ENCODE measurements at regions not wholly inside any gene's neighbourhood (a gene's known extent, or its start where the extent isn't known, plus 50 kb on each side); places are given as distances from the start of the nearest gene placed in this dataset.

- H2AFZ ChIP-seq (ENCODE audit: low read length): no peak overlapping the region
- H3K9me2 ChIP-seq (replicated peaks; ENCODE audit: low read depth, low read length): no peaks in the 10 kb centered on the region
- no peak overlapping the region for H3K4me2 ChIP-seq (ENCODE audit: low read depth, low read length, poor library complexity, severe bottlenecking)
- TF ChIP-seq CTCF (conservative IDR thresholded peaks at IDR 0.05; ENCODE audit: low read length) (no peak), EZH2phosphoT487 (IDR thresholded peaks at IDR 0.05; ENCODE audit: borderline replicate concordance) (no peak)
- H3K4me3 ChIP-seq (ENCODE audit: low read length, poor library complexity, severe bottlenecking): no peak overlapping the region
- H3K4me1 ChIP-seq (ENCODE audit: insufficient read depth, low read length, poor library complexity, severe bottlenecking): peaks cover 3% of the 10 kb centered on the region
- no peaks in the 10 kb centered on the region for H3F3A ChIP-seq (ENCODE audit: low read depth)
- no peak overlapping the region for H3K9ac ChIP-seq (ENCODE audit: low read depth, low read length, poor library complexity, severe bottlenecking)
- H3K9me3 ChIP-seq (ENCODE audit: insufficient read depth, low read depth, low read length): no peaks in the 10 kb centered on the region
- no peaks in the 10 kb centered on the region for H3K27me3 ChIP-seq (ENCODE audit: insufficient read depth, low read length, poor library complexity, severe bottlenecking)
- H4K20me1 ChIP-seq (ENCODE audit: insufficient read depth, low read length, poor library complexity, severe bottlenecking): no peaks in the 10 kb centered on the region
- H3K36me3 ChIP-seq (ENCODE audit: insufficient read depth, low read length): no peaks in the 10 kb centered on the region
- H3K79me2 ChIP-seq (ENCODE audit: insufficient read depth, low read length): no peaks in the 10 kb centered on the region
Measured at GRCh38 chr15:69530991-69531664, 78.5 kb downstream of the RPLP1 start.

- Histone ChIP-seq H3F3A (ENCODE audit: low read depth) (no peaks in the 10 kb centered on the region), H2AFZ (ENCODE audit: low read length) (no peak overlapping the region), H3K9ac (ENCODE audit: low read depth, low read length, poor library complexity, severe bottlenecking) (no peak overlapping the region), H3K4me2 (ENCODE audit: low read depth, low read length, poor library complexity, severe bottlenecking) (no peak overlapping the region), H4K20me1 (ENCODE audit: insufficient read depth, low read length, poor library complexity, severe bottlenecking) (no peaks in the 10 kb centered on the region), H3K36me3 (ENCODE audit: insufficient read depth, low read length) (no peaks in the 10 kb centered on the region), H3K9me2 (replicated peaks; ENCODE audit: low read depth, low read length) (no peaks in the 10 kb centered on the region), H3K9me3 (ENCODE audit: insufficient read depth, low read depth, low read length) (no peaks in the 10 kb centered on the region), H3K4me1 (ENCODE audit: insufficient read depth, low read length, poor library complexity, severe bottlenecking) (peaks cover 3% of the 10 kb centered on the region), H3K79me2 (ENCODE audit: insufficient read depth, low read length) (no peaks in the 10 kb centered on the region), H3K27me3 (ENCODE audit: insufficient read depth, low read length, poor library complexity, severe bottlenecking) (no peaks in the 10 kb centered on the region), H3K4me3 (ENCODE audit: low read length, poor library complexity, severe bottlenecking) (no peak overlapping the region)
- TF ChIP-seq CTCF (conservative IDR thresholded peaks at IDR 0.05; ENCODE audit: low read length) (no peak), EZH2phosphoT487 (IDR thresholded peaks at IDR 0.05; ENCODE audit: borderline replicate concordance) (no peak)
Measured at GRCh38 chr15:69531665-69532027, 79.0 kb downstream of the RPLP1 start.

- H3F3A ChIP-seq (ENCODE audit: low read depth): no peaks in the 10 kb centered on the region
- H3K9me2 ChIP-seq (replicated peaks; ENCODE audit: low read depth, low read length): no peaks in the 10 kb centered on the region
- no peaks in the 10 kb centered on the region for H3K27me3 ChIP-seq (ENCODE audit: insufficient read depth, low read length, poor library complexity, severe bottlenecking)
- no peaks in the 10 kb centered on the region for H3K36me3 ChIP-seq (ENCODE audit: insufficient read depth, low read length)
- H3K4me2 ChIP-seq (ENCODE audit: low read depth, low read length, poor library complexity, severe bottlenecking): no peak overlapping the region
- no peak overlapping the region for H3K4me3 ChIP-seq (ENCODE audit: low read length, poor library complexity, severe bottlenecking)
- H2AFZ ChIP-seq (ENCODE audit: low read length): no peak overlapping the region
- H3K9ac ChIP-seq (ENCODE audit: low read depth, low read length, poor library complexity, severe bottlenecking): no peak overlapping the region
- peaks cover 3% of the 10 kb centered on the region for H3K4me1 ChIP-seq (ENCODE audit: insufficient read depth, low read length, poor library complexity, severe bottlenecking)
- TF ChIP-seq CTCF (conservative IDR thresholded peaks at IDR 0.05; ENCODE audit: low read length): no peak
- no peak for TF ChIP-seq EZH2phosphoT487 (IDR thresholded peaks at IDR 0.05; ENCODE audit: borderline replicate concordance)
- no peaks in the 10 kb centered on the region for H4K20me1 ChIP-seq (ENCODE audit: insufficient read depth, low read length, poor library complexity, severe bottlenecking)
- no peaks in the 10 kb centered on the region for H3K79me2 ChIP-seq (ENCODE audit: insufficient read depth, low read length)
- H3K9me3 ChIP-seq (ENCODE audit: insufficient read depth, low read depth, low read length): no peaks in the 10 kb centered on the region
Measured at GRCh38 chr15:69532066-69532465, 79.4 kb downstream of the RPLP1 start.

All from Loucy (cell line).